ENCODE measurements at regions not wholly inside any gene's neighbourhood (a gene's known extent, or its start where the extent isn't known, plus 50 kb on each side); places are given as distances from the start of the nearest gene placed in this dataset.

DNA sequence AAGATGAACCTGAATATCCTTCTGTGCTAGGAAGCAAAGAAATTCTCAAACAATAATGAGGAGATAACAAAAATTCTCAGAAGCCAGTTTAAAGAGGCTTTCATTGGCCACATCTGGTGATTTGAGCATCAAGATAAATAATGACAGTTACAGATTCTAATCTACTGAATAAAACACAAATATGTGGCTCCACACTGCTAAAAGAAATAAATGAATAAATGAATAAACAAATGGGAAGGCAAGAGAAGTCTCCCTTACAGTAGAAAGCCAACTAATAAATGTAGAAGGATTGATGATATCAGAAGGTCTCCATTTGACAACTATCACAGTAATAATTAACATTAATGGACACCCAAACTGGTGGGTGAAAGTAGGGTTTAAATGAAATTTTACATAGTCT lies 54.6 kb upstream of the ADAM23 start:
- no peaks in the 10 kb centered on the region for H3K27me3 ChIP-seq (ENCODE audit: insufficient read depth in 3 of 3, low read length in 2 of 3)
- ATAC-seq = no peak
- TF ChIP-seq, protein P1, sequence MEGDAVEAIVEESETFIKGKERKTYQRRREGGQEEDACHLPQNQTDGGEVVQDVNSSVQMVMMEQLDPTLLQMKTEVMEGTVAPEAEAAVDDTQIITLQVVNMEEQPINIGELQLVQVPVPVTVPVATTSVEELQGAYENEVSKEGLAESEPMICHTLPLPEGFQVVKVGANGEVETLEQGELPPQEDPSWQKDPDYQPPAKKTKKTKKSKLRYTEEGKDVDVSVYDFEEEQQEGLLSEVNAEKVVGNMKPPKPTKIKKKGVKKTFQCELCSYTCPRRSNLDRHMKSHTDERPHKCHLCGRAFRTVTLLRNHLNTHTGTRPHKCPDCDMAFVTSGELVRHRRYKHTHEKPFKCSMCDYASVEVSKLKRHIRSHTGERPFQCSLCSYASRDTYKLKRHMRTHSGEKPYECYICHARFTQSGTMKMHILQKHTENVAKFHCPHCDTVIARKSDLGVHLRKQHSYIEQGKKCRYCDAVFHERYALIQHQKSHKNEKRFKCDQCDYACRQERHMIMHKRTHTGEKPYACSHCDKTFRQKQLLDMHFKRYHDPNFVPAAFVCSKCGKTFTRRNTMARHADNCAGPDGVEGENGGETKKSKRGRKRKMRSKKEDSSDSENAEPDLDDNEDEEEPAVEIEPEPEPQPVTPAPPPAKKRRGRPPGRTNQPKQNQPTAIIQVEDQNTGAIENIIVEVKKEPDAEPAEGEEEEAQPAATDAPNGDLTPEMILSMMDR (IDR thresholded peaks at IDR 0.05) = no peak
- no peak overlapping the region for H3K4me3 ChIP-seq
- H3K9me3 ChIP-seq = peaks cover 13% of the 10 kb centered on the region
- H3K27ac ChIP-seq = no peak overlapping the region
- no peak for DNase-seq
- H3K36me3 ChIP-seq (ENCODE audit: insufficient read depth in 1 of 2, low read depth in 1 of 2) = no peaks in the 10 kb centered on the region
- no peaks in the 10 kb centered on the region for H3K4me1 ChIP-seq
- intact Hi-C loops (cut with DNase I) = no loop called here

DNA sequence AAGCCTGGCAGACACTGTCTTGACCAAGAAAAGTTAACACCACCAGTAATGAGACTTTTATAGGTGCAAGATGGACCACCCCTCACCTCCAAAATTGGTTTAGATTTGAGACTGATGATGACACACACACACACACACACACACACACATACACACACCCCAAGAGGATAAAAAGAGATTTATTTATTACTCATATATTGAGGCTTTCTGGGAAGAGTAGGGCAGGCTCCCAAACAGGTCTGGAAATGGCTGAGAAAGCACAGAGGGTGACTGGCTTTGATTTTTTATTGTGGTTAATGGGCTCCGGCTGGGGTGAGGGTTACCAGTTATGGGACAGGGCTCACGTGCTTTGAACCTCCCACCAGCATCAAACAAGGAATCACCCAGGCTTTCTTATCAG lies 54.2 kb upstream of the ADAM23 start:
- DNase-seq (no peak), ATAC-seq (no peak)
- Histone ChIP-seq H3K27me3 (ENCODE audit: insufficient read depth in 3 of 3, low read length in 2 of 3) (no peaks in the 10 kb centered on the region), H3K36me3 (ENCODE audit: insufficient read depth in 1 of 2, low read depth in 1 of 2) (no peaks in the 10 kb centered on the region), H3K4me1 (no peaks in the 10 kb centered on the region), H3K9me3 (peaks cover 9% of the 10 kb centered on the region), H3K27ac (no peak overlapping the region), H3K4me3 (no peak overlapping the region)
- intact Hi-C loops (cut with DNase I) = no loop called here
- 61 to 87% (median 62%) methylated on average over 2 of the region's 2 CpGs for WGBS, 3 donors
- TF ChIP-seq, protein P1 (IDR thresholded peaks at IDR 0.05) = no peak

DNA sequence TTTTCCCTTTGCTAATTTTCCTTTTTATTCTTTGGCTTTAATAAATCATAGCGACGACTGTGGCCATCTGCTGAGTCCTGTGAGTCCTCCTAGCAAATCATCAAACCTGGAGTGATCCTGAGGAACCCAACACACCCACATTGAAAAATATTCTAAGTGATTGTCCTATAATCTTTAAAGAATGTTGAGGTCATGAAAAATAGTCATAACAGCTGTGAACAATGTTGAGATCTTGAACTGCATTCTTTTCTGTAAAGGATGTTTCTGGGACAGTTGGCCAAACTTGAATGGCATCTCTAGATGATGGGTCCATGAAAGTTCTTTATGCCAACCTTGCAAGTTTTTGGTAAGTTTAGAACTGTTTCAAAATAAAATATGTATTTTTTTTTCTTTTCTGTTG lies 53.2 kb upstream of the ADAM23 start:
- ATAC-seq (no peak), DNase-seq (no peak)
- H3K9me3 ChIP-seq = no peaks in the 10 kb centered on the region
- no peak overlapping the region for H3K27ac ChIP-seq
- intact Hi-C loops (cut with DNase I) = loop anchor here (5.0 to 10.0 kb wide), 3 partner anchors 52 to 172 kb away; partner anchors contain the start of gene ADAM23 (in 1 of the 2)
- H3K36me3 ChIP-seq (ENCODE audit: insufficient read depth in 1 of 2, low read depth in 1 of 2) = no peaks in the 10 kb centered on the region
- no peaks in the 10 kb centered on the region for H3K27me3 ChIP-seq (ENCODE audit: insufficient read depth in 3 of 3, low read length in 2 of 3)
- 27 to 65% (median 32%) methylated on average over 2 of the region's 2 CpGs for WGBS, 3 donors
- TF ChIP-seq, protein P1 (IDR thresholded peaks at IDR 0.05) = no peak
- H3K4me3 ChIP-seq = no peak overlapping the region
- no peaks in the 10 kb centered on the region for H3K4me1 ChIP-seq

DNA sequence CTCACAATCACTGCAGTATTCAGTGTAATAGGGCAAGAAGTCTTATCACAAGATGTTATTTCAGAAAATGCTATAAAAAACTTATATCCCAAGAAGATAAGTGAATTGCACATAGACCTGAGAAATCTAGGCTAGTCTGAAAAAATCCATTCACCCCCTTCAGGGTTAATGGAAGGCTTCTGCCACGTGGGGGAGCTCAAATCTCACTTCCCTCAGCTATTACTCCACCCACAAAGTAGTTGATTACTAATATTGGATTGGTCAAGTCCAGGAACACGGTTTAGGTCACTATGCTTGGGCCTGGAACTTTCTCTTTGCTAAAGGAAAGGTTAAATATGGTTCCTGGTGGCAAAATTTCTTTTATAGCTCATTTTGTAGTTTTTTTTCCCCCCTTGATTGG lies 51.2 kb upstream of the ADAM23 start:
- Histone ChIP-seq H3K9me3 (no peaks in the 10 kb centered on the region), H3K27ac (no peak overlapping the region), H3K4me3 (no peak overlapping the region), H3K36me3 (ENCODE audit: insufficient read depth in 1 of 2, low read depth in 1 of 2) (no peaks in the 10 kb centered on the region), H3K4me1 (no peaks in the 10 kb centered on the region), H3K27me3 (ENCODE audit: insufficient read depth in 3 of 3, low read length in 2 of 3) (no peaks in the 10 kb centered on the region)
- intact Hi-C loops (cut with DNase I) = loop anchor here (5.0 to 10.0 kb wide), 3 partner anchors 50 to 170 kb away; partner anchors contain the start of gene ADAM23 (in 1 of the 2)
- DNase-seq (no peak), ATAC-seq (peak; percentile 67 to 77 (median 74))
- 11 to 19% (median 16%) methylated on average over 2 of the region's 2 CpGs for WGBS, 3 donors
- TF ChIP-seq, protein P1 (IDR thresholded peaks at IDR 0.05) = peak; percentile 50

All from psoas muscle (tissue), 7 donors.